Fibroblast of lung (primary cell): ENCODE measurements at regions not wholly inside any gene's neighbourhood (a gene's known extent, or its start where the extent isn't known, plus 50 kb on each side); places are given as distances from the start of the nearest gene placed in this dataset.

Experiments used
- DNase-seq, 2 donors: peaks; one replicate each; pipeline versions ENCODE4 v3.0.0 to v3.0.0-alpha.2; 2010; ENCODE audit warnings: low read depth in 2 of 2
- H2AFZ ChIP-seq: 2 replicates; pipeline ENCODE4 v1.5.1; 2012; ENCODE audit warnings: low read length, control low read depth, inconsistent platforms
- H3K27ac ChIP-seq: 2 replicates; pipeline ENCODE4 v1.5.1; 2011; ENCODE audit warnings: low read length, control low read depth; ENCODE audit not compliant: insufficient read depth
- H3K27me3 ChIP-seq: 2 replicates; pipeline ENCODE4 v1.5.1; 2011; ENCODE audit warnings: mild to moderate bottlenecking, low read length; ENCODE audit not compliant: control insufficient read depth, insufficient read depth
- H3K36me3 ChIP-seq: 2 replicates; pipeline ENCODE4 v1.5.1; 2011; ENCODE audit warnings: low read length; ENCODE audit not compliant: control insufficient read depth, insufficient read depth
- H3K4me1 ChIP-seq: 2 replicates; pipeline ENCODE4 v1.5.1; 2011; ENCODE audit warnings: low read length; ENCODE audit not compliant: control insufficient read depth, insufficient read depth; ENCODE audit errors: extremely low read depth
- H3K4me2 ChIP-seq: 2 replicates; pipeline ENCODE4 v1.5.1; 2011; ENCODE audit warnings: low read length, control low read depth; ENCODE audit not compliant: insufficient read depth; ENCODE audit errors: extremely low read depth
- H3K4me3 ChIP-seq, 4 experiments: fragments of 200-600 bp in 1 of 4; sonication (generic) in 1 of 4; replicated peaks in 1 of 4; 2 replicates each; pipeline ENCODE4 v1.5.1; 2011 to 2016; ENCODE audit warnings: low read length in 4 of 4, low read depth in 3 of 4, mild to moderate bottlenecking in 3 of 4, control low read depth in 2 of 4, inconsistent platforms in 1 of 4, mixed read lengths in 1 of 4; ENCODE audit not compliant: insufficient read depth in 1 of 4; ENCODE audit errors: control extremely low read depth in 1 of 4
- H3K79me2 ChIP-seq: 2 replicates; pipeline ENCODE4 v1.5.1; 2012; ENCODE audit warnings: mild to moderate bottlenecking, low read length, inconsistent platforms; ENCODE audit not compliant: control insufficient read depth, insufficient read depth
- H3K9ac ChIP-seq: 2 replicates; pipeline ENCODE4 v1.5.1; 2011; ENCODE audit warnings: mild to moderate bottlenecking, low read length, control low read depth; ENCODE audit not compliant: insufficient read depth
- H3K9me3 ChIP-seq: 2 replicates; pipeline ENCODE4 v1.5.1; 2012; ENCODE audit warnings: low read depth, low read length; ENCODE audit not compliant: control insufficient read depth, insufficient read depth
- H4K20me1 ChIP-seq: 2 replicates; pipeline ENCODE4 v1.5.1; 2011; ENCODE audit warnings: low read length; ENCODE audit not compliant: control insufficient read depth, insufficient read depth; ENCODE audit errors: extremely low read depth
- EZH2 ChIP-seq: IDR thresholded peaks from 2 replicates; pipeline ENCODE4 v1.5.1; 2012; ENCODE audit warnings: low read length, control low read depth, mild to moderate bottlenecking; ENCODE audit errors: missing control alignments
- TF ChIP-seq, protein P1 (sequence below), 2 donors: IDR thresholded peaks in 1 of 2; conservative IDR thresholded peaks in 1 of 2; 1 replicate in 1 of 2; 2 replicates in 1 of 2; pipeline ENCODE4 v1.5.1; 2011 to 2012; ENCODE audit warnings: low read length in 2 of 2, control low read depth in 1 of 2, inconsistent platforms in 1 of 2, low read depth in 1 of 2, mild to moderate bottlenecking in 1 of 2

DNA sequence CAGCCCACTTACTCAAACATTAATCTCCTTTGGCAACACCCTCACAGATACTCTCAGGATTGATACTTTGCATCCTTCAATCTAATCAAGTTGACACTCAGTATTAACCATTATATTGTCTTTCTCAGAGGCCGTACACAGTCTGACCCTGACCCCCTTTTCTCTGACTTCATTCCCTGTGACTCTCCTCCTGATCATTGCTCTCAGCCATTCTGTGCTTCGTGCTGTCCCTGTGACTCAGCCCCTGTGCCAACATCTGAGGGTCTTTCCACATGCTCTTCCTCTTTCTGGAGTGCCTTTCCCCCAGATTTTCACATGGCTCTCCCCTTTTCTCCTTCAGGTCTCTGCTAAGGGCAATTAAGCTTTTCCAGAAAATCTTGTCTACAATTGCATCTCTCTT is 289.0 kb upstream of the PHYHIPL start:
- no peaks in the 10 kb centered on the region for H4K20me1 ChIP-seq
- H3K9me3 ChIP-seq: no peaks in the 10 kb centered on the region
- DNase-seq: no peak
- TF ChIP-seq EZH2: no peak
- TF ChIP-seq, protein P1, sequence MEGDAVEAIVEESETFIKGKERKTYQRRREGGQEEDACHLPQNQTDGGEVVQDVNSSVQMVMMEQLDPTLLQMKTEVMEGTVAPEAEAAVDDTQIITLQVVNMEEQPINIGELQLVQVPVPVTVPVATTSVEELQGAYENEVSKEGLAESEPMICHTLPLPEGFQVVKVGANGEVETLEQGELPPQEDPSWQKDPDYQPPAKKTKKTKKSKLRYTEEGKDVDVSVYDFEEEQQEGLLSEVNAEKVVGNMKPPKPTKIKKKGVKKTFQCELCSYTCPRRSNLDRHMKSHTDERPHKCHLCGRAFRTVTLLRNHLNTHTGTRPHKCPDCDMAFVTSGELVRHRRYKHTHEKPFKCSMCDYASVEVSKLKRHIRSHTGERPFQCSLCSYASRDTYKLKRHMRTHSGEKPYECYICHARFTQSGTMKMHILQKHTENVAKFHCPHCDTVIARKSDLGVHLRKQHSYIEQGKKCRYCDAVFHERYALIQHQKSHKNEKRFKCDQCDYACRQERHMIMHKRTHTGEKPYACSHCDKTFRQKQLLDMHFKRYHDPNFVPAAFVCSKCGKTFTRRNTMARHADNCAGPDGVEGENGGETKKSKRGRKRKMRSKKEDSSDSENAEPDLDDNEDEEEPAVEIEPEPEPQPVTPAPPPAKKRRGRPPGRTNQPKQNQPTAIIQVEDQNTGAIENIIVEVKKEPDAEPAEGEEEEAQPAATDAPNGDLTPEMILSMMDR (conservative IDR thresholded peaks at IDR 0.05 in 1 of 2, IDR thresholded peaks at IDR 0.05 in 1 of 2; ENCODE audit: low read depth in 1 of 2, low read length in 2 of 2): no peak
- no peaks in the 10 kb centered on the region for H3K36me3 ChIP-seq
- H3K27ac ChIP-seq: no peak overlapping the region
- no peak overlapping the region for H3K9ac ChIP-seq
- no peaks in the 10 kb centered on the region for H3K4me1 ChIP-seq
- H3K79me2 ChIP-seq: no peaks in the 10 kb centered on the region
- no peak overlapping the region for H2AFZ ChIP-seq
- H3K4me2 ChIP-seq: no peak overlapping the region
- H3K4me3 ChIP-seq: no peak overlapping the region
- H3K27me3 ChIP-seq: no peaks in the 10 kb centered on the region

DNA sequence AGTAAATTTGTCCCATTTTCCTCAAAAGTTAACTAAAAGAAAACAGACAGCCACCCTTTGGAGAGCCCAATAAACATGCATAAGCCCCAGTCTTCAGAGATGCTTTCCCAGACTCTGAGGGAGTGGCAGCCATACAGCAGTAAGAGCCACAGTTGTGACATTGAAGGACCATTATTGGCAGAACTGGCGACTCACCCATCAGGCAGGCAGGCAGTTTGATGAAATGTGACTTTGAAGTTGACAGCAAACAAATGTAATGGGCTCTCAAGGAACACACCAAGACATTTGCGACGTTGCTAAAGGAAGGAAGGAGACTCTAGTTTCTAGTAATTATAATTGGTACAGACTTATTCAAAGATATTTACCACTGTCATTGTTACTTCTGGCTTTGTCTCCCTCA is 287.5 kb upstream of the PHYHIPL start:
- H3K4me3 ChIP-seq: no peak overlapping the region
- no peaks in the 10 kb centered on the region for H4K20me1 ChIP-seq
- H2AFZ ChIP-seq: no peak overlapping the region
- no peaks in the 10 kb centered on the region for H3K9me3 ChIP-seq
- no peak for TF ChIP-seq EZH2
- TF ChIP-seq, protein P1 (conservative IDR thresholded peaks at IDR 0.05 in 1 of 2, IDR thresholded peaks at IDR 0.05 in 1 of 2; ENCODE audit: low read depth in 1 of 2, low read length in 2 of 2): no peak
- no peak overlapping the region for H3K9ac ChIP-seq
- no peak for DNase-seq
- H3K4me2 ChIP-seq: no peak overlapping the region
- no peaks in the 10 kb centered on the region for H3K27me3 ChIP-seq
- no peaks in the 10 kb centered on the region for H3K36me3 ChIP-seq
- H3K4me1 ChIP-seq: no peaks in the 10 kb centered on the region
- H3K27ac ChIP-seq: no peak overlapping the region
- H3K79me2 ChIP-seq: no peaks in the 10 kb centered on the region

DNA sequence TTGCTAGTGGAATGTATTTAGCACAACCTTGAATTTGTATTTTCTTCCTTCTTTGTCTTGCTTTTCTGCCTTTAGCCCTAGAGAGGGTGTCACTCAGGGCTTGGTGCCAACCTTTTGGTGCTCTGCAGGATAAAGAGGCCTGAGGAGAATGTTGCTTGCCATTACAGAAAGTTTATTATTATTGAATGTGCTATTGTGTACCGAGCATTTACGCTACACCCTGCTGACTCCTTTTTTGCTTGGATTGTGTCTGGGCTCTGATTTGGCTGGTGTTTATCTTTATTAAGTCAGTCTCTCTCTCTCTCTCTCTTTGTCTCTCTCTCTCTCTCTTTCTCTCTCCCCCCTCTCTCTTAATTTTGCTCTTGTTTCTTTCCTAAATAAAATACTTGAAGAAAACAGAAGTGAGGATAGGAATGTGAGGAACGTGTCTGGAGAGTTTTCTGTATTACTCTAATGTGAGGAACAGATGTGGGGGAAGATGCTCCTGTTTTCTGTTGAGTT is 284.4 kb upstream of the PHYHIPL start:
- H4K20me1 ChIP-seq: no peaks in the 10 kb centered on the region
- no peaks in the 10 kb centered on the region for H3K4me1 ChIP-seq
- no peak overlapping the region for H3K4me2 ChIP-seq
- H3K4me3 ChIP-seq: no peak overlapping the region
- H3K9me3 ChIP-seq: no peaks in the 10 kb centered on the region
- no peak overlapping the region for H3K9ac ChIP-seq
- TF ChIP-seq, protein P1 (conservative IDR thresholded peaks at IDR 0.05 in 1 of 2, IDR thresholded peaks at IDR 0.05 in 1 of 2; ENCODE audit: low read depth in 1 of 2, low read length in 2 of 2): no peak
- no peak for TF ChIP-seq EZH2
- no peaks in the 10 kb centered on the region for H3K36me3 ChIP-seq
- no peak overlapping the region for H3K27ac ChIP-seq
- H3K27me3 ChIP-seq: no peaks in the 10 kb centered on the region
- DNase-seq: peak; percentile 4 to 44
- H3K79me2 ChIP-seq: no peaks in the 10 kb centered on the region
- no peak overlapping the region for H2AFZ ChIP-seq
